GM21367 (cell line): ENCODE measurements at regions not wholly inside any gene's neighbourhood (a gene's known extent, or its start where the extent isn't known, plus 50 kb on each side); places are given as distances from the start of the nearest gene placed in this dataset.
"Not testable (repeated sequence)": the region's sequence is repeated elsewhere in the genome, so short reads cannot be mapped to it uniquely, and the experiment has no call there.

Experiments
- ATAC-seq: cut with Tn5 transposase; IDR thresholded peaks from one replicate; pipeline ENCODE4 v1.9.1; 2021; ENCODE audit not compliant: unreplicated experiment

DNA sequence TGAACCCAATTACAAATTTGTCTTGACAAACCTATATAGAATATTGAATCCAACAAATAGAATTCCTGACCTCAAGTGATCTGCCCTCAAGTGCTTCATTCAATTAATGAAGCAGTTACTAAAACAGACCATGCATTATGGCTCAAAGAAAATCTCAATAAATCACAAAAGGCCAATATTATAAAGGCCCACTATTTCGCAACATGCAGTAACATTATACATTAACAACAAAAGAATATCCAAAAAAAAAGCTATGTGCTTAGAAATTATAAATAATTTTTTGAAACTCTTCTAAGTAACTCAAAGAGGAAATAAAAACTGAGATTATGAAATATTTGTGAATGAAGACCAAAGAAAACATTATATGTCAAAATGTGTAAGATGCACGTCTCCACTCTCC is 177.7 kb downstream of the ZNF674 start:
- no peak for ATAC-seq

DNA sequence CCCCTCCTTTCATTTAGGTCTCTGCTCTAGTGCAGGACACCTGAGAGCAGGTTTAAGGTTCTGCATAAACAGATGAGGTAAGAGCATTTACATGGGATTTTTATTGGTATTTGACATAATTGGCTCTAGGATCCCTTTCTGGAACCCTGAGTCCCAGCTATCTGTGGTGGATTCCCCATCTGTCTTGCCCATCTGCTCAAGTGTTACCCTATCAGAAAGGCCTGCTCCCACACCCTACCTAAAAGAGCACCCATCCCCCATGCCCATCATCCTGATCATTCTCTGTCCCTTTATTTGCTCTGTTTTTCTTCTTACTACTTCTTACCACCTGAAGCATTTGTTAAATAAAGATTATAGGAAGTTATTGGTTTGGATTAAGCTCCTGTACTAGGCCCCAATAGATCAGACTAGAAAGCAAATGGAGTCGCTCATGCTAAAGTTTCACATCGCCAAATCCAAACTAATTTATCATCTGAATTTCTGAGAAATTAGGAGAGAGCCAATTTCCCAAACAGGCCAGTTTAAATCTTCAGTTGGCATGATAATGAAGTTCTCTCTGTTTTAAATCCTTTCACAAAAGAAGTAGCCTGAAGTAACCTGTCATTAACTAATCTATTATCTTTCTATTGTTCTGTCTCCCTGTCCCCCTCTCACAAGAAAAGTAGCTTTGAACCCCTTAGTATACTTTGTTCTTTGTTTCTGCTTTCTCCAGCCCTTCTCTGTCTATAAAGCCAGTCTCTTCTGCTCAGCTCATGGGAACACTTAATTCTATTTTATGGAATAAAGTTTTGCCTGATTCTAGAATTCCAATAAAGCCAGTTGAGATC is 178.6 kb downstream of the ZNF674 start:
- no peak for ATAC-seq

DNA sequence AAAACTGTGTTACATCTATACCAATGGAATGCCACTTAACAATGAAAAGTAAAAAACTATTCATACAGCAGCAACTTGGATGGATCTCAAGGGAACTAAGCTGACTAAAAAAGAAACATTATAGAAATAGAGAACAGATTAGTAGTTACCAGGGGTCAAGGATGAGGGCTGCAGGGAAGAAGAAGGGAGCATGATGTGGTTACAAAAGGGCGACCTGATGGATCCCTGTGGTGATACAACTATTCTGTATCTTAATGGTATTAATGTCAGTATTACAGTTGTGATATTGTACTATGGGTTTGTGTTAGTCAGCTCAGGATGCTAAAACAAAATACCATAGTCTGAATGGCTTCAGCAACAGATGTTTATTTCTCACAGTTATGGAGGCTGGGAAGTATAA is 190.7 kb downstream of the ZNF674 start:
- no peak for ATAC-seq

DNA sequence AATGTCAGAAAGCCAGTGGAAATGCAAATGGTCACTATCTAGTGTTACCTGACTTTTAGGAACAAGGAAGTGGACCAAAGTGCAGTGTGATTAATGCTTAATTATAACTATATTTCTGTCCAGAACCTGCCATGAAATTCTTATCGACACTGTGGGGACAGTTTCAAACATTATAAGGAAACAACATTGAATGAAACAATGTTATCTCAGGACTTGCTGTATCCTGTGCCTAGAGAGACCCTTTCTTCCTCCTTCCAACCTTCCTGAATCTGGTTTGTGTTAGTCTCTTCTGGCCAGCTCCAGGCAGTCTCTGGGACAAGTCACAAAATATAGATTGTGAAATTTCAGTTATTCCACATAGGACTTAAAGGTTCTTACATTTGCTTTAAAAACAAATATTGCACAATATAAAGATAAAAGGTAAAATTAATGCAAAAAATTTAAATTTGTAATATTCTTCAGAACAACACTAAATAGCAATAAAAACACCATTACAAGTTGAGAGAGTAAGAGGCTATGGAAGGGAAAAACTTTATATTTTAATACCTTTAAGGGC is 203.4 kb downstream of the ZNF674 start:
- ATAC-seq: no peak

DNA sequence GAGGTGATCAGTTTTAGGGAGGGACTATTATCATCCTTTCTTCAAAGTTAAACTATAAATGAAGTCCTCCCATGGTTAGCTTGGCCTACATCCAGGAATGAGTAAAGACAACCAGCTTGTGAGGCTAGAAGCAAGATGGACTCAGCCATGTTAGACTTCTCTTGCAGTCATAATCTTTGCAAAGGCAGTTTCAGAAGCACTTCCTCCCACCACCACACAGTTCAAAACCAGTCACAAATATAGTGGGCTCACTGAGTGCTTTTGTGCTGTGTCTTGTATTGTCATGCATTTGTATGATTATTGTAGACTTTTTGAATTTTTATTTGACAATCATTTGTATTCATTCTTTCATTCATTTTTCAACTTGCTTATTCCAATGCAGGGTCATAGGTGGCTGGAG is 204.5 kb downstream of the ZNF674 start:
- ATAC-seq: no peak

DNA sequence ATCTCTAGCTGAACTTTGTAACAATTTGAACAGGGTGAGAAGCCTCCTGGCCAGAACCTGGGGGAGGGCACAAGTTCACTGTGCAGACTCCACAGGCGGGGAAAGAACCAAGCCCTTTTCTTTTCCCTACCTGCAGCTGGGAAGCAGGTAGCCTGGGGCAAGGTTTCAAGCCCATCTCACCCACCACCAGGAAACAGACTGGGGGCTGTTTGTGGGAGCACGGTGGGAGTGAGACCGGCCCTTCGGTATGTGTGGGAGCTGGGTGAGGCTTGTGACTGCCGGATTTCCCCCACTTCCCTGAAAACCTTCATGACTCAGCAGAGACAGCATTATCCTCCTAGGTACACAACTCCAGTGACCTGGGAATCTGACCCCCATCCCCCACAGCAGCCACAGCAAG is 211.7 kb downstream of the ZNF674 start:
- no peak for ATAC-seq

DNA sequence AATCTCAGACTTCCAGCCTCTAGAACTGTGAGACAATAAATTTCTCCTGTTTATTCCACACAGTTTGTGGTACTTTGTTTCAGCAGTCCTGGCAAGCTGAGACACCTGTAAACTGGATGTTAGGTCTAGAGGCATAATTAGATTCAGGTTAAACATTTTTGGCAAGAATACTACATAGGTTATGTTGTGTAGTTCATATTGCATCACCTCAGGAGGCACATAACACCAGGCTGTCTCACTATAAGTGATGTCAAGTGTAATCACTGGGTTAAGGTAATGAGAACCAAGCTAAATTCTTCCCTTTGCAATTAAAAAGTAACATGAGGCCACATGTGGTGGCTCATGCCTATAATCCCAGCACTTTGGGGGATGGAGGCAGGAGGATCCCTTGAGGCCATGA is 214.2 kb downstream of the ZNF674 start:
- ATAC-seq: no peak

DNA sequence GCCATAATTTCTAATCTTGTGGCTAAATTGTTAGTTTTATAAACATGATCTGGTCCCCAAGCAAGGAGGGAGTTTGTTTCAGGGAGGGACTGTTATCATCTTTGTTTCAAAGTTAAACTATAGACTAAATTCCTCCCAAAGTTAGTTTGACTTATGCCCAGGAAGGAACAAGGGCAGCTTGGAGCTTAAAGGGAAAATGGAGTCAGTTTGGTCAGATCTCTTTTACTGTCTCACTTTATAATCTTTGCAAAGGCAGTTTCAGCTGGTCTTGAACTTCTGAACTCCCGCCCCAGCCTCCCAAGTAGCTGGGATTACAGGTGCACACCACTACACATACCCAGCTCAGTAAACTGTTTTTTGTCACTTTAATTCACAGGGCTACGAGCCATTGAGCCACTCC is 214.7 kb downstream of the ZNF674 start:
- no peak for ATAC-seq

DNA sequence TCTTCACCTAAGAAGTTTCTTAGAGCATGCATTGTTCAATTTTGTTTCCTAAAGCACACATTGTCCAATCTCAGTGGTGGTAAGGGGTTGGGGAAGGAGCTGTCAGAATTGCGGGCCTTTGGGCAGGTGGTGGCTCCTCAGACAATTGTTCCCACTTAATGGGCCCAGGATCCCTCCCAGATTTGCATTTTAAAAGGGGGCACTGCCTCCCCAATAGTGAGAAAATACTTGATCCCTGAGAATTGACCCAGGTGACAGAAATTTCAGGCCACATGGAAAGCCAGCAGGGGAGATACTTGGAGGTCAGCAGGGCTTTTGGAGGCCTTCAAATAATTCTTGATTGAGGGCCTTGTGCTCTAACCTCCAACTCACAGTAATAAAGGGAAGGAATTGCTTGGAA is 217.1 kb downstream of the ZNF674 start:
- no peak for ATAC-seq

DNA sequence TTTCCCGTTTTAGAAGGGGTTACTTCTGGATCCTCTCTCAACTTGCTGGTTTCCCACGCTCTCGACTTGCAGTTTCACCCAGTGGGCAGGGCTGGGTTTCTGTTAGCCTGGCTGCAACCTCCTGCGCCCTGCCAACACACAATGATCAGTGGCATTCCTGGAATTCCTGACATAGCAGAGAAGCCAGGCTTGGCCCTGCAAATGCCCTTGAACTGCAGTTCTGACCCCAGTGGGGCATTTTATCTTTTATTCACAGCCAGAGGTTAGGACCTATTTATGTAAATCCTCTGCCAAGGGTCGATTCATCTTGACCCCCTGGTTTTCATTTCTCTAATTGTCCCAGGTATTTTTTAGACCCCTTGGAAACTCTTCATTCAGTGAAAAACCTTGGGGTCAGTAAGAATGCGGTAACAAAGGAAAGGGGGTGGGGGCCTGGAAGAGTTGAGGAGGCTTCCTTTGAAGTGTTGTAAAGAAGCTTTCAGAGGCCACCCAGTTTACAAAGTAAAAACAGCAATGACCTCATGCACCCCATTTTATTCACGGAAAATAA is 217.6 kb downstream of the ZNF674 start:
- ATAC-seq: no peak

DNA sequence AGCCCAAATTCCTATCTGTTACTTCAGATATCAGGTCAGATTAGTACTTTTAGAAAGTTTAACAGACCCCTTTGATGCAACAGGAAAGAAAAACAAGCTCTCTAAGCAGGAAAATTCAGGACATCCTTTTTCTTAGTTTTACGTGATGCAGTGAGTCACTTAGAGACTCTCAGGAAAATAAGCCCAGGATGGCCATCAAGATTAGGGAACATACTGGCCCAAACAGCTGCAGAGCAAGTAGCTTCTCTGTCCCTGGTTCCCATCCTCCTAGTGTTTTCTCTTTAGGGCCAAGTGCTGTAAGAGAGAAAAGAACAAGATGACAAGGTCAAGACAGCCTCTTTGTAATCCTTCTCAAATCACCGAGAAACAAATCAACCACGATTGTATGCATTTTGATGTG is 219.1 kb downstream of the ZNF674 start:
- ATAC-seq: no peak

DNA sequence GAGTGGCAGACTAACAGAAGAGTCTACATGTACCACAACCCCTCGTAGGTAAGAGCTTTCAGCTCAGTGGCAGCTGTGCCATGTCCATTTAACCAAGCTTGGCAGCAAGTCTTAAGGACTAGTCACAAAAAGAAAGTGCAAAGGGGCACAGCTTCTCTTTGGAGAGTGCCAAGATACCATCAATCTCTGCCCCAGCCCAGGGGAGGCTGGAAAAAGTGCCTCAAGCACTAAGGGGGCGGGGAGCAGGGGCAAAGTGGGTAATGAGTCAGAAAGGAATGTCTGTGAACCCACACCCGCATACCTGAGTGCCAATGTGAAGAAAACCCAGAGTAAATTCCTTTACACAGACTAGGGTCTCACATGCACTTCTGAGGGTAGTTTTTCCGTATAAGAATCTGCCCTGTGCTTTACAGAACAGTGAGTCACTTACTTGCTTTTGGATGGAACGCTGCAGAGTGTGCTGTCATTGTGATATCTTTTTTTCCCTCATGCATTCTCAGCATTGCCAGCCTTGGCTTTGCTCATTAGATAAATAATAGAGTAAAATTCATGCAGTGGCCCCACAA is 219.8 kb downstream of the ZNF674 start:
- ATAC-seq: no peak

DNA sequence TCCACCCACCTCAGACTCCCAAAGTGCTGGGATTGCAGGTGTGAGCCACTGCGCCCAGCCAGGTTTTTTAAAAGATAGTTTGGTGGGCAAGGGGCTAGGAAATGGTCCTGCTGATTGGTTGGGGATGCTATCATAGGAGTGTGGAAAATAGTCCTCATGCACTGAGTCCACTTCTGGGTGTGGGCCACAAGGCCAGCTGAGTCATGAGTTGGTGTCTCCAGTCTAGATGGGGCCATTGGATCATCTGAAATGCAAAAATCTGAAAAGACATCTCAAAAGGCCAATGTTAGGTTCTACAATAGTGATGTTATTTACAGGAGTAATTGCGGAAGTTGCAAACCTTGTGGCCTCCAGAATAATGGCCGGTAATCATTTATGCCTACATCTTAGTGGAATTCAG is 221.1 kb downstream of the ZNF674 start:
- no peak for ATAC-seq

DNA sequence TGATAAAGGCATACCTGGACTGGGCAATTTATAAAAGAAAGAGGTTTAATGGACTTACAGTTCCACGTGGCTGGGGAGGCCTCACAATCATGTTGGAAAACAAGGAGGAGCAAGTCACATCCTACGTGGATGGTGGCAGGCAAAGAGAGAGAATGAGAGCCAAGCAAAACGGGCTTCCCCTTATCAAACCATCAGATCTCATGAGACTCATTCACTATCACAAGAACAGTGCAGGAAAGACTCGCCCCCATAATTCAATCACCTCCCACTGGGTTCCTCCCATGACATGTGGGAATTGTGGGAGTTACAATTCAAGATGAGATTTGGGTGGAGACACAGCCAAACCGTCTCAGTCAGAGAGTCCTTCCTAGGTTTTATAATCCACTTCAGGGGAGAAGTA is 222.3 kb downstream of the ZNF674 start:
- ATAC-seq: not testable (repeated sequence)

DNA sequence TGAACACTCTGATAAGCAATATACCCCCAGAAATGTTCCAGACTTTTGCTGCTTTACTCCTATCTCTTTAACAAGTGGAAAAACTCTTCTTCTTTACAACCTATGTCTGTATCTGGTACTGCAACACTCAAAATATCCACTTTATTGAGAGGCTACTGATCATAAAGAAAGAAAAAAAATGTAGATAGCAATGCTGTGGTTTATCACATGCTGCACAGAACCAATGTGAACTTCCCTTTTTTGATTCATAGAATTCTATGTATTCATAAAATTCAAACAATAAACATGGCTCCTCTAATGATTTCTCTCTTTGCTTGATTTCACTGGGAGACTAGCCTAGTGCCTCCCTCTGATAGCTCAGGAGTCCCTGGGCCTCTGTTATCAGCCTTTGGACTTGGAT is 223.5 kb downstream of the ZNF674 start:
- ATAC-seq: no peak

DNA sequence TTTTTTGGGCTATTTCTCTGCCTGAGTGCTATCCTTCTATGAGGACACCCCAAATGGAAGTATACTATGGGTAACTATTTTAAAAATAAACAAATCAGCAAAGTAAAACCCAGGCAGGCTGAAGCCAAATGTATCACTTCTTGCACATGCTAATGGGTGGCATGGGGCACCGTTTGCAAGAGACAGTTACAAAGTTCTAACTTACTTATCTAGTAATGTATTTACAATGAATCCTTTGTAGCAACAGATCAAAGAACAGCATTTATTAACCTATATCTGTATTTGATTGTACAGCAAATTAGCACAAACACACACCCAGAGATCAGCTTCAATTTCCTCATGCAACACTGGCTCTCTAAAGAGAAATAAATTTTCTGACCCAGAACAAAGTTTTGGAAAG is 225.5 kb downstream of the ZNF674 start:
- ATAC-seq: no peak

DNA sequence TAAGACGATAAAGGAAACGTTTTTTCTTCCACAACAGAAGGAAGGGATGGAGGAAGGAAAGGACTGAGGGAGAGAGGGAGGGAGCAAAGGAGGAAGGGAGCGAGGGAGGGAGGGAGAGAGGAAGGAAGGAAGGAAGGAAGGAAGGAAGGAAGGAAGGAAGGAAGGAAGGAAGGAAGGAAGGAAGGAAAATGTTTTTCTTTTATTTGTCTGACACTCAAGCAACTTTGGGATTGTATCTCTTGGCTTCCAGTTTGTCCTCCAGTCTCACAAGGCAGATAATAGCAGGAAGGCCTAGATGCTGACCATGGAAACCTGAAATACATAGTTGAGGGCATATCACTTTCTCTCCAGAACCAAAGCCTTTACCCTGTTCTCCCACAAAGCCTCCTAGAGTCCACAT is 226.7 kb downstream of the ZNF674 start:
- no peak for ATAC-seq

DNA sequence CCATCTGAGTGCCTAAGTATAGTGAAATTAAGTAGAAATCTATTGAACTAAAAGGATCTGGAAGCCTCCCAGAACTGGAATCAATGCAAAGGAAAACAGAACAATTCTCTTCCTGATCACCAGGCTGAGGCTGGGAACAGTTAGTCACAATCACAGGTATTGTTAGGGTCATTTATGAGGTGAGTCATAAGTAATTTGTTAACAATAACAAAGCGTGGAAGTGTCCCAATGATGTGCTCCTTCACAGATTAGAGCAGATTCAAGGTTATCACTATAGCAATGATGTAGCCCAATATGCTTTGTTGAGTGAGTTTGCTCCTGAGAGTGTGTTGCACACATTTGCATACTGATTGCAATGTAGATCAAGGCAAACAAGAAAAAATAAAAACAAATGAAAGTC is 228.1 kb downstream of the ZNF674 start:
- no peak for ATAC-seq

DNA sequence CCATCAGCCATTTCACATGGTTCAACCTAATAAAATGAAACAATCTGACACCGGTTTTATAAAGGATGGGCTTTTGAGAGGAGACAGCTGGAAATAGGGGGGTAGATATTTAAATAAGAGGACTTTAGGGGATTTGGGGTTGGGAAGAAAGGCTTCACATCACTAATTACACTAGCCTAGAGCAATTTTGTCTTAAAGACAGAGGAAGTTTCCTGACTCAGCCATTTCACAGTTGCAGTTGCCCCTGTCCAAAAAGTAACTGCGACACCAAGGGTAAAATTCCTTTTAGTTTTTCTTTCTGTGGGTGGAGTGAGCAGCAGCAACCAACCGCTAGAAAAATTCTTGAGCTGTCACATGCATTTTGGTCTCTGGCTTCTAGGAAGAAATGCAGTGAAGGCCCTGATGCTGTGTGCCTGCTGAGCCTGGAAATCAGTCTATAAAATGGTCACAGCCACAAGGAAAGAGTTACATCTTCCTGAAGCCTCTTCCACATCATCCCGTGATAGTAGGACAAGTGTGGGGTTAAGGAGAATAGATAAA is 233.6 kb downstream of the ZNF674 start:
- no peak for ATAC-seq

DNA sequence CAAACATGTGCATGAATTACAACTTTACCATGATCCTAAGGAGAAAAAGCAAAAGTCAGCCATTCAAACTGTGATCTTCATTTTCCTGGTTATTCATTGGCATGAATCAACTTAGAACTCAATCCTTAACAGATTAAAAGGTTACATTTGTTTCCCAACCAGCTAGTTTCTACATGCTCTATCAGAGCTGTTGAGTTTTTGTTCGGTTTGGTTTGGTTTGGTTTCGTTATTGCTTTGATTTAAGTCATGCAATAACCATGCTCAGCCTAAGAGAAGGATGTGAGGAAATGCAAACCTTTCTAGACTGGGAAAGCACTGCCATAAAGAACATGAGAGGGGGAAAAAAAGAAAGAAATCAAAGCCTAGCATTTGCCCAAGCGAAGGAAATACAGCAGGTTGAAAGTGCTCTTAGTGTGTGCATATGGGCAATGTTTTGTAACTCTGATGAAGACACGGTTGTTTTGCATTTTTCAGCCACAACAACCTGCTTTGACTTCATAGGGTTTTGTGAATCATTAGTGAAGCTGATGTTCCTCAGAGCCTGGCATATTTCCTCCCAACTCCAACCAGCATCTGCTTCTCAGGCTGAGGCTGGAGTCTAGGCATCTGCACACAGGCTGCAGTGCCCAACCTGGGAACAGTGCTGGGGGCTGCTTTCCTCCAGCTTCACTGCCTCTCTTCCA is 234.3 kb downstream of the ZNF674 start:
- ATAC-seq: no peak

DNA sequence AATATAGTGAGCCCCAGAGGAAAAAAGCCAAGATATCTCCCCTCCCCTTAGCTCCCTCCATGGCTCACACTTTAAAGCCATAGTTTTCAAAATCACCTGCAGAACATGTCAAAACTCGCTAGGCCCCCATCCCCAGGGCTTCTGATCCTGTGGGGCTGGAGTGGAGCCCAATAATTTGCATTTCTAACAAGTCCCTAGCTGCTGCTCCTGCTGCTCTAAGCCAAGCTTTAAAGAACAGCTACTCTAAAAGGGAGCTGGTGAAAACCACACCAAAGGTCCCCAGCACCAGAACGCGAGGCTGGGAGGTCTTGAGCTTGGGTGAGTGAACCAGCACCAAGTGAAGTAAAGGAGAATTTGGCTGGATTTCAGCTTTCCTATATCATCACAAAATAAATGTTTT is 237.1 kb downstream of the ZNF674 start:
- ATAC-seq: no peak

DNA sequence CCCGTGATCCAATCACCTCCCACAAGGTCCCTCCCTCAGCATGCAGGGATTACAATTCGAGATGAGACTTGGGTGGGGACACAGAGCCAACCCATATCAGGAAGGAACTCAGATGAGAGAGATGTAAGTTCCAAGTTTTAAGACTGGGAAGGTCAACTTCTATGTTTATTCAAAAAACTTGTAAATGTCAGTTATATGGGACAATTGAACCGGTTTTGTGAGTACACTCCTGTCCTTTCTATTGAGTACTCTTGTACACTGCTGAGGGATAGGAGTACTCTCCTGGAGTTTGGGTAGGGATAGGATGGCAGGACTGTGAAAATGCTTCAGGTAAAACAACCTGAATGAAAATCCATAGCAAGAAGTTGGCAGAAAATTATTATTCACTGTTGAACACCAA is 239.1 kb downstream of the ZNF674 start:
- no peak for ATAC-seq
